HepG2 (cell line): ENCODE measurements at regions not wholly inside any gene's neighbourhood (a gene's known extent, or its start where the extent isn't known, plus 50 kb on each side); places are given as distances from the start of the nearest gene placed in this dataset.

ENCODE experiments used
- ATAC-seq: fragments of 200-7000 bp; cut with Tn5 transposase; 3 replicates; pipeline ENCODE4 v1.9.1; 2020; ENCODE audit warnings: mild to moderate bottlenecking, moderate library complexity
- BruUV-seq: library from RNA; stranded (reverse); fragments of 400-500 nt; replicated peaks from 2 replicates; lab custom pipeline; 2021; lab: Mats Ljungman, UMichigan
- CTCF ChIA-PET: fragments of 300-600 bp; formaldehyde crosslinking; extraction: SDS; loops from one replicate; lab custom pipeline; 2021; ENCODE audit warnings: low total read pairs, inconsistent platforms, low intra/inter-chr PET ratio; lab: Yijun Ruan, JAX
- POLR2A ChIA-PET: fragments of 350-600 bp; sonication (Branson Sonifier 250); formaldehyde crosslinking; loops from one replicate; lab custom pipeline; 2020; ENCODE audit warnings: antibody characterized with exemption, inconsistent platforms; lab: Yijun Ruan, JAX
- DNase-seq: peaks from one replicate; pipeline ENCODE4 v3.0.0-alpha.2; 2015; ENCODE audit warnings: low spot score
- FAIRE-seq: peaks from 3 replicates; lab custom pipeline; 2011; peaks lifted over from hg19 to GRCh38; lab: Jason Lieb, UNC
- H2AFZ ChIP-seq: one replicate; pipeline ENCODE4 v1.6.1; 2011; ENCODE audit warnings: low read length, inconsistent platforms
- H3K27ac ChIP-seq: fragments of 300-600 bp; 3 replicates; pipeline ENCODE4 v1.8.0; 2011; ENCODE audit warnings: mixed run types, mild to moderate bottlenecking, mixed read lengths, low read length, inconsistent platforms; ENCODE audit not compliant: insufficient read depth; ENCODE audit errors: extremely low read length
- H3K27me3 ChIP-seq, 2 experiments: fragments of 200-600 bp in 1 of 2; 2 replicates in 1 of 2; 3 replicates in 1 of 2; pipeline versions ENCODE4 v1.6.0 to v1.8.0; 2011; ENCODE audit warnings: low read length in 2 of 2, mild to moderate bottlenecking in 2 of 2, moderate library complexity in 2 of 2, inconsistent platforms in 1 of 2; ENCODE audit not compliant: insufficient read depth in 2 of 2, control insufficient read depth in 1 of 2
- H3K36me3 ChIP-seq, 2 experiments: fragments of 200-600 bp in 1 of 2; replicated peaks in 1 of 2; 2 replicates in 1 of 2; 3 replicates in 1 of 2; pipeline versions ENCODE4 v1.5.1 to v1.8.0; 2011; ENCODE audit warnings: low read length in 2 of 2, inconsistent platforms in 1 of 2; ENCODE audit not compliant: insufficient read depth in 2 of 2, control insufficient read depth in 1 of 2
- H3K4me1 ChIP-seq: 2 replicates; pipeline ENCODE4 v1.5.1; 2012; ENCODE audit warnings: low read length, inconsistent platforms; ENCODE audit not compliant: insufficient read depth
- H3K4me2 ChIP-seq: 2 replicates; pipeline ENCODE4 v1.6.0; 2011; ENCODE audit warnings: low read depth, low read length, inconsistent platforms
- H3K4me3 ChIP-seq, 3 experiments: fragments of 200-600 bp in 1 of 3; sonication (generic), shearing (Covaris generic) in 1 of 3; replicated peaks in 1 of 3; 2 replicates each; pipeline ENCODE4 v1.5.1; 2011 to 2016; ENCODE audit warnings: low read length in 3 of 3, inconsistent platforms in 2 of 3, low read depth in 2 of 3, mild to moderate bottlenecking in 2 of 3, control low read depth in 1 of 3, mixed read lengths in 1 of 3; ENCODE audit not compliant: insufficient read depth in 1 of 3
- H3K79me2 ChIP-seq: one replicate; pipeline ENCODE4 v1.6.1; 2011; ENCODE audit warnings: low read length, inconsistent platforms; ENCODE audit not compliant: insufficient read depth
- H3K9ac ChIP-seq: 2 replicates; pipeline ENCODE4 v1.6.0; 2011; ENCODE audit warnings: mild to moderate bottlenecking, low read depth, low read length, inconsistent platforms; ENCODE audit not compliant: insufficient read depth
- H3K9me3 ChIP-seq: 2 replicates; pipeline ENCODE4 v1.5.1; 2012; ENCODE audit warnings: mild to moderate bottlenecking, low read length
- H4K20me1 ChIP-seq: 2 replicates; pipeline ENCODE4 v1.6.0; 2011; ENCODE audit warnings: inconsistent platforms, mild to moderate bottlenecking, low read length, moderate library complexity; ENCODE audit not compliant: insufficient read depth
- AKAP8 ChIP-seq: sonication (generic); formaldehyde crosslinking; IDR thresholded peaks from 2 replicates; pipeline ENCODE4 v1.5.1; 2020; ENCODE audit warnings: mild to moderate bottlenecking, missing genetic modification reagents
- DMTF1 ChIP-seq: sonication (generic); formaldehyde crosslinking; IDR thresholded peaks from 2 replicates; pipeline ENCODE4 v1.4.0; 2020; ENCODE audit warnings: mild to moderate bottlenecking, missing genetic modification reagents
- GTF2F1 ChIP-seq: fragments of 150-350 bp; IDR thresholded peaks from 2 replicates; pipeline ENCODE4 v1.6.1; 2014; ENCODE audit warnings: low read length
- SCMH1 ChIP-seq: sonication (generic); formaldehyde crosslinking; IDR thresholded peaks from 2 replicates; pipeline ENCODE4 v1.9.0; 2021; ENCODE audit warnings: missing genetic modification reagents, mild to moderate bottlenecking, borderline replicate concordance
- SMYD3 ChIP-seq: sonication (generic); formaldehyde crosslinking; IDR thresholded peaks from 2 replicates; pipeline ENCODE4 v1.8.1; 2023; ENCODE audit warnings: mild to moderate bottlenecking, missing genetic modification reagents
- U2AF1 ChIP-seq: fragments of 200-400 bp; formaldehyde crosslinking; optimal IDR thresholded peaks from 2 replicates; pipeline ENCODE3; 2017; ENCODE audit warnings: mild to moderate bottlenecking, low read depth, low read length
- ZBTB4 ChIP-seq: sonication (generic); formaldehyde crosslinking; IDR thresholded peaks from 2 replicates; pipeline ENCODE4 v1.4.0; 2020; ENCODE audit warnings: missing genetic modification reagents, mild to moderate bottlenecking, borderline replicate concordance
- ZNF317 ChIP-seq: sonication (generic); formaldehyde crosslinking; IDR thresholded peaks from 2 replicates; pipeline ENCODE4 v1.5.0; 2020; ENCODE audit warnings: mild to moderate bottlenecking, missing genetic modification reagents
- ZNF44 ChIP-seq: sonication (generic); formaldehyde crosslinking; IDR thresholded peaks from 2 replicates; pipeline ENCODE4 v1.5.1; 2020; ENCODE audit warnings: mild to moderate bottlenecking, missing genetic modification reagents
- ZNF598 ChIP-seq: sonication (generic); formaldehyde crosslinking; IDR thresholded peaks from 2 replicates; pipeline ENCODE4 v1.5.1; 2020; ENCODE audit warnings: mild to moderate bottlenecking, missing genetic modification reagents, borderline replicate concordance
- WGBS: methylation state at CpG from one replicate; pipeline ENCODE4 v1.1.6; 2017; ENCODE audit warnings: low lambda C conversion rate; 5-methylcytosine and 5-hydroxymethylcytosine counted together
- in situ Hi-C: cut with HindIII; loops from 2 replicates; pipeline ENCODE4 v1.10.0; 2017; ENCODE audit warnings: low pct_unique_long_range_greater_than_20kb; ENCODE audit not compliant: extremely low pct_ligation_motif_present
- intact Hi-C: fragments of 100-400 bp; cut with micrococcal nuclease; formaldehyde crosslinking; loops from one replicate; pipeline ENCODE4 v1.10.0; 2022; ENCODE audit not compliant: unreplicated experiment
- TF ChIP-seq, protein P1 (sequence below): sonication (generic); formaldehyde crosslinking; IDR thresholded peaks from 2 replicates; pipeline ENCODE4 v1.4.0; 2020; ENCODE audit warnings: missing genetic modification reagents
- TF ChIP-seq, protein P2 (sequence below): fragments of 450-650 bp; IDR thresholded peaks from 2 replicates; pipeline ENCODE4 v1.6.1; 2017; ENCODE audit warnings: mild to moderate bottlenecking
- TF ChIP-seq, protein P3 (sequence below): sonication (generic); formaldehyde crosslinking; IDR thresholded peaks from 2 replicates; pipeline ENCODE4 v1.9.0; 2021; ENCODE audit warnings: missing genetic modification reagents, mild to moderate bottlenecking, borderline replicate concordance

GRCh38 chrX:11050013-11050412 lies 61.1 kb upstream of the HCCS start:
- ATAC-seq = no peak
- H3K4me1 ChIP-seq = no peaks in the 10 kb centered on the region
- ChIA-PET POLR2A (no interaction called here), CTCF (no interaction called here)
- no peak overlapping the region for H3K9ac ChIP-seq
- no peaks in the 10 kb centered on the region for H3K9me3 ChIP-seq
- H3K36me3 ChIP-seq = no peaks in the 10 kb centered on the region
- H3K27ac ChIP-seq = no peak overlapping the region
- no peaks in the 10 kb centered on the region for H4K20me1 ChIP-seq
- no peaks in the 10 kb centered on the region for H3K27me3 ChIP-seq
- no peak overlapping the region for H3K4me3 ChIP-seq
- intact Hi-C loops = no loop called here
- 100% methylated on average over 2 of the region's 2 CpGs for WGBS
- TF ChIP-seq ZNF44 (CRISPR knock-in tag) (no peak), ZNF598 (CRISPR knock-in tag) (no peak), DMTF1 (no peak), GTF2F1 (no peak), U2AF1 (no peak), SMYD3 (CRISPR knock-in tag) (no peak), SCMH1 (CRISPR knock-in tag) (no peak), ZNF317 (CRISPR knock-in tag) (no peak), ZBTB4 (no peak), AKAP8 (CRISPR knock-in tag) (no peak)
- TF ChIP-seq, protein P1, sequence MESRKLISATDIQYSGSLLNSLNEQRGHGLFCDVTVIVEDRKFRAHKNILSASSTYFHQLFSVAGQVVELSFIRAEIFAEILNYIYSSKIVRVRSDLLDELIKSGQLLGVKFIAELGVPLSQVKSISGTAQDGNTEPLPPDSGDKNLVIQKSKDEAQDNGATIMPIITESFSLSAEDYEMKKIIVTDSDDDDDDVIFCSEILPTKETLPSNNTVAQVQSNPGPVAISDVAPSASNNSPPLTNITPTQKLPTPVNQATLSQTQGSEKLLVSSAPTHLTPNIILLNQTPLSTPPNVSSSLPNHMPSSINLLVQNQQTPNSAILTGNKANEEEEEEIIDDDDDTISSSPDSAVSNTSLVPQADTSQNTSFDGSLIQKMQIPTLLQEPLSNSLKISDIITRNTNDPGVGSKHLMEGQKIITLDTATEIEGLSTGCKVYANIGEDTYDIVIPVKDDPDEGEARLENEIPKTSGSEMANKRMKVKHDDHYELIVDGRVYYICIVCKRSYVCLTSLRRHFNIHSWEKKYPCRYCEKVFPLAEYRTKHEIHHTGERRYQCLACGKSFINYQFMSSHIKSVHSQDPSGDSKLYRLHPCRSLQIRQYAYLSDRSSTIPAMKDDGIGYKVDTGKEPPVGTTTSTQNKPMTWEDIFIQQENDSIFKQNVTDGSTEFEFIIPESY (CRISPR knock-in tag) = no peak
- TF ChIP-seq, protein P2, sequence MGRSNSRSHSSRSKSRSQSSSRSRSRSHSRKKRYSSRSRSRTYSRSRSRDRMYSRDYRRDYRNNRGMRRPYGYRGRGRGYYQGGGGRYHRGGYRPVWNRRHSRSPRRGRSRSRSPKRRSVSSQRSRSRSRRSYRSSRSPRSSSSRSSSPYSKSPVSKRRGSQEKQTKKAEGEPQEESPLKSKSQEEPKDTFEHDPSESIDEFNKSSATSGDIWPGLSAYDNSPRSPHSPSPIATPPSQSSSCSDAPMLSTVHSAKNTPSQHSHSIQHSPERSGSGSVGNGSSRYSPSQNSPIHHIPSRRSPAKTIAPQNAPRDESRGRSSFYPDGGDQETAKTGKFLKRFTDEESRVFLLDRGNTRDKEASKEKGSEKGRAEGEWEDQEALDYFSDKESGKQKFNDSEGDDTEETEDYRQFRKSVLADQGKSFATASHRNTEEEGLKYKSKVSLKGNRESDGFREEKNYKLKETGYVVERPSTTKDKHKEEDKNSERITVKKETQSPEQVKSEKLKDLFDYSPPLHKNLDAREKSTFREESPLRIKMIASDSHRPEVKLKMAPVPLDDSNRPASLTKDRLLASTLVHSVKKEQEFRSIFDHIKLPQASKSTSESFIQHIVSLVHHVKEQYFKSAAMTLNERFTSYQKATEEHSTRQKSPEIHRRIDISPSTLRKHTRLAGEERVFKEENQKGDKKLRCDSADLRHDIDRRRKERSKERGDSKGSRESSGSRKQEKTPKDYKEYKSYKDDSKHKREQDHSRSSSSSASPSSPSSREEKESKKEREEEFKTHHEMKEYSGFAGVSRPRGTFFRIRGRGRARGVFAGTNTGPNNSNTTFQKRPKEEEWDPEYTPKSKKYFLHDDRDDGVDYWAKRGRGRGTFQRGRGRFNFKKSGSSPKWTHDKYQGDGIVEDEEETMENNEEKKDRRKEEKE = no peak
- TF ChIP-seq, protein P3, sequence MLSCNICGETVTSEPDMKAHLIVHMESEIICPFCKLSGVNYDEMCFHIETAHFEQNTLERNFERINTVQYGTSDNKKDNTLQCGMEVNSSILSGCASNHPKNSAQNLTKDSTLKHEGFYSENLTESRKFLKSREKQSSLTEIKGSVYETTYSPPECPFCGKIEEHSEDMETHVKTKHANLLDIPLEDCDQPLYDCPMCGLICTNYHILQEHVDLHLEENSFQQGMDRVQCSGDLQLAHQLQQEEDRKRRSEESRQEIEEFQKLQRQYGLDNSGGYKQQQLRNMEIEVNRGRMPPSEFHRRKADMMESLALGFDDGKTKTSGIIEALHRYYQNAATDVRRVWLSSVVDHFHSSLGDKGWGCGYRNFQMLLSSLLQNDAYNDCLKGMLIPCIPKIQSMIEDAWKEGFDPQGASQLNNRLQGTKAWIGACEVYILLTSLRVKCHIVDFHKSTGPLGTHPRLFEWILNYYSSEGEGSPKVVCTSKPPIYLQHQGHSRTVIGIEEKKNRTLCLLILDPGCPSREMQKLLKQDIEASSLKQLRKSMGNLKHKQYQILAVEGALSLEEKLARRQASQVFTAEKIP (CRISPR knock-in tag) = no peak
- FAIRE-seq = no peak
- in situ Hi-C loops = no loop called here
- H2AFZ ChIP-seq = no peak overlapping the region
- BruUV-seq = no TSS peak
- no peak overlapping the region for H3K4me2 ChIP-seq
- no peak for DNase-seq
- H3K79me2 ChIP-seq = no peaks in the 10 kb centered on the region
